ENCODE measurements at regions not wholly inside any gene's neighbourhood (a gene's known extent, or its start where the extent isn't known, plus 50 kb on each side); places are given as distances from the start of the nearest gene placed in this dataset.
"Not testable (repeated sequence)": the region's sequence is repeated elsewhere in the genome, so short reads cannot be mapped to it uniquely, and the experiment has no call there.

DNA sequence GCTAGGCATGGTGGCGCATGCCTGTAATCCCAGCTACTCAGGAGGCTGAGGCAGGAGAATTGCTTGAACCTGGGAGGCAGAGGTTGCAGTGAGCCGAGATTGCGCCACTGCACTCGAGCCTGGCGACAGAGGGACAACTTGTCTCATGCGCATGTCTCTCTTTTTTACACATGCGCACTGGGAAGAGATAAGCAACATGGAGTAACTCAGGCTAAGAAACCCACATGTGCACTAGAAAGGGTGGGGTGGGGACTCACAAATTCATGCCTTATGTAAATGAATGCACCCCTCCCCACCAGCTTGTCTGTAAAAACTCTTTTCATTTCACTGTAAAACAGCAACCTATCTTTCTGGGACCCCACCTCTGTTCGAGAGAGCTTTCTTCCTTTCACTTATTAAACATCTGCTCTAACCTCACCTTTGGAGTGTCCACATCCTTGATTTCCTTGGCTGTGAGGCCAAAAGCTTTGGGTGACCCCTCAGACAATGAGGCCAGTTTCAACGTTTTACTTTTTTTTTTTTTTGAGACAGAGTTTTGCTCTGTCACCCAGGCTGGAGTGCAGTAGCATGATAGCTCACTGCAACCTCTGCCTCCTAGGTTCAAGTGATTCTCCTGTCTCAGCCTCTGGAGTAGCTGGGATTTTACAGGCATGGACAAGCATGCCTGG lies 91.6 kb upstream of the RMP24 start:
- H3K4me3 ChIP-seq (ENCODE audit: low read depth, low read length), result no peak overlapping the region
- no peak for DNase-seq (ENCODE audit: low read depth, low spot score)
- in situ Hi-C loops (cut with HindIII; ENCODE audit: low sequenced_read_pairs), result no loop called here
- TF ChIP-seq, protein P1, sequence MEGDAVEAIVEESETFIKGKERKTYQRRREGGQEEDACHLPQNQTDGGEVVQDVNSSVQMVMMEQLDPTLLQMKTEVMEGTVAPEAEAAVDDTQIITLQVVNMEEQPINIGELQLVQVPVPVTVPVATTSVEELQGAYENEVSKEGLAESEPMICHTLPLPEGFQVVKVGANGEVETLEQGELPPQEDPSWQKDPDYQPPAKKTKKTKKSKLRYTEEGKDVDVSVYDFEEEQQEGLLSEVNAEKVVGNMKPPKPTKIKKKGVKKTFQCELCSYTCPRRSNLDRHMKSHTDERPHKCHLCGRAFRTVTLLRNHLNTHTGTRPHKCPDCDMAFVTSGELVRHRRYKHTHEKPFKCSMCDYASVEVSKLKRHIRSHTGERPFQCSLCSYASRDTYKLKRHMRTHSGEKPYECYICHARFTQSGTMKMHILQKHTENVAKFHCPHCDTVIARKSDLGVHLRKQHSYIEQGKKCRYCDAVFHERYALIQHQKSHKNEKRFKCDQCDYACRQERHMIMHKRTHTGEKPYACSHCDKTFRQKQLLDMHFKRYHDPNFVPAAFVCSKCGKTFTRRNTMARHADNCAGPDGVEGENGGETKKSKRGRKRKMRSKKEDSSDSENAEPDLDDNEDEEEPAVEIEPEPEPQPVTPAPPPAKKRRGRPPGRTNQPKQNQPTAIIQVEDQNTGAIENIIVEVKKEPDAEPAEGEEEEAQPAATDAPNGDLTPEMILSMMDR (IDR thresholded peaks at IDR 0.05; ENCODE audit: low read depth, low read length), result no peak

DNA sequence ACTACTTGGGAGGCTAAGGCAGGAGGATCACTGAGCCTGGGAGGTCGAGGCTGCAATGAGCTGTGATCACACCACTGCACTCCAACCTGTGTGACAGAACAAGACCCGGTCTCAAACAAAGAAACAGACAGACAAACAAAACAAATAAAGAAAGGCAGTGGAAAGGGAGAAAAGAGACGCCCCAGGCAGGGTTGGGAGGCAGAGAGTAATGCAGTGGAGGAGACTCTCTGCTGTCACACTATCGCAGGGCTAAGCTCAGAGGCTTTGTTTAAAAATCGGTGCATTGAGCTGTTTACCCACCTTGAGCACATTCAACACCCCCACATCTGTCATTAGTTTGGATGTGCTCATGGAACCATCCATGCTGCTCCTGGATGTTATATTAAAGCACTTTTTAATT lies 84.2 kb upstream of the RMP24 start:
- TF ChIP-seq, protein P1 (IDR thresholded peaks at IDR 0.05; ENCODE audit: low read depth, low read length), result no peak
- no peak for DNase-seq (ENCODE audit: low read depth, low spot score)
- H3K4me3 ChIP-seq (ENCODE audit: low read depth, low read length), result no peak overlapping the region
- in situ Hi-C loops (cut with HindIII; ENCODE audit: low sequenced_read_pairs), result no loop called here

DNA sequence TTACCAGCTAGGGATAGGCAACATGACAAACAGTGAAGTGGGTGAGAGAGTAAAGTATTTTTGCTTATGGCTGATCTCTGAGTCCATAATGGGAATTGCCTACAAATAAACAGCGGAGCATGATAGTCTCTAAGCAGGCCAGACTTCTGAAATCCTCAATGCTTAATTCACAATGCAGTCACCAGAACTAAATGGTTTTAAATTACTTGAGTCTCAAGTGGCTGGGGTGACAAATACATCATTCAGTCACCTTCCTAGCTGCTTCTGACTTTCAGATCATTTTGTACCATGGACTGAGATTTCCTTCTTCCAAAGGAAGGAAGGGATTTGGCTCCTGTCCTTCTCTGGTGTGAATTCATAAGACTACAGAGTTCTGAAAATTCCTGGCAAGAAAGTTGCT lies 82.8 kb upstream of the RMP24 start:
- TF ChIP-seq, protein P1 (IDR thresholded peaks at IDR 0.05; ENCODE audit: low read depth, low read length), result no peak
- no peak for DNase-seq (ENCODE audit: low read depth, low spot score)
- no peak overlapping the region for H3K4me3 ChIP-seq (ENCODE audit: low read depth, low read length)
- in situ Hi-C loops (cut with HindIII; ENCODE audit: low sequenced_read_pairs), result no loop called here

DNA sequence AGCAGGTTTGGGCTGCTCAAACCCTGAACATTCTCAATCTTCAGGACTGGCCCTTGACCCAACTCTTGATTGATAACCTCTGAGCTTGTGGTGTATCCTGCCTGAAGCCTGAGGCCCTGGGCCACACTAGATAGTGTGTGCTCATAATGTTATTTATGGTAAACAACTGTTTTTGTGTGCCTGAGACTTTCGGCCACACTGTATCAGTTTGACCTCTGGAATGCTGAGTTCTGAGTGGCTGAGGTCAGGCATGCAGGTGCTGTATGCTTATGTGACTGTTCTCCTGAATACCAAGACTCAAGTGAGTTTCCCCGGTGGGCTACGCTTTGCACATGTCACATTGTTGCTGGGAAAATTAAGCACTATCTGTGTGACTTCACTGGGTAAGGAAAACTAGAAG lies 82.2 kb upstream of the RMP24 start:
- H3K4me3 ChIP-seq (ENCODE audit: low read depth, low read length), result no peak overlapping the region
- DNase-seq (ENCODE audit: low read depth, low spot score), result no peak
- TF ChIP-seq, protein P1 (IDR thresholded peaks at IDR 0.05; ENCODE audit: low read depth, low read length), result no peak
- in situ Hi-C loops (cut with HindIII; ENCODE audit: low sequenced_read_pairs), result no loop called here

DNA sequence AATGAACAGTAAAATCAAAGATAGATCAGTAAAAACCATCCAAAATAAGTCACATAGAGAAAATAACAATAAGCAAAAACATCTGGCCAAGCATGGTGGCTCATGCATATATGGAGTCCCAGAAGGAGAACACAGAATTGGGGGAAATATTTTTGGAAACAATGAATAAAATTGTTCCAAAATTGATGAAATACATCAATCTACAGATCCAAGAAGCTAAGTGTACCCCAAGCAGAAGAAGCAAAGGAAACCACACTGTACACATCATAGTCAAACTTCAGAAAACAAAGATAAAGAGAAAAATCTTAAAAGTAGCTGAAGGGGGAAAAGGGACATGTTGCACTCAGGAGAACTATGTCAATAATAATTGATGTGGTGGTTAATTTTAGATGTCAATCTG lies 80.4 kb upstream of the RMP24 start:
- DNase-seq (ENCODE audit: low read depth, low spot score), result no peak
- TF ChIP-seq, protein P1 (IDR thresholded peaks at IDR 0.05; ENCODE audit: low read depth, low read length), result no peak
- in situ Hi-C loops (cut with HindIII; ENCODE audit: low sequenced_read_pairs), result no loop called here
- H3K4me3 ChIP-seq (ENCODE audit: low read depth, low read length), result no peak overlapping the region

DNA sequence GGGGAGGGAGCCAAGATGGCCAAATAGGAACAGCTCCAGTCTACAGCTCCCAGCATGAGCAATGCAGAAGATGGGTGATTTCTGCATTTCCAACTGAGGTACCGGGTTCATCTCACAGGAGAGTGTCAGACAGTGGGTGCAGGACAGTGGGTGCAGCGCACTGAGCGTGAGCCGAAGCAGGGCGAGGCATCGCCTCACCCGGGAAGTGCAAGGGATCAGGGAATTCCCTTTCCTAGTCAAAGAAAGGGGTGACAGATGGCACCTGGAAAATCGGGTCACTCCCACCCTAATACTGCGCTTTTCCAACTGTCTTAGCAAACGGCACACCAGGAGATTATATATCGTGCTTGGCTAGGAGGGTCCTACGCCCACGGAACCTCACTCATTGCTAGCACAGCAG lies 75.0 kb upstream of the RMP24 start:
- in situ Hi-C loops (cut with HindIII; ENCODE audit: low sequenced_read_pairs); DNase-seq (ENCODE audit: low read depth, low spot score): not testable (repeated sequence)

DNA sequence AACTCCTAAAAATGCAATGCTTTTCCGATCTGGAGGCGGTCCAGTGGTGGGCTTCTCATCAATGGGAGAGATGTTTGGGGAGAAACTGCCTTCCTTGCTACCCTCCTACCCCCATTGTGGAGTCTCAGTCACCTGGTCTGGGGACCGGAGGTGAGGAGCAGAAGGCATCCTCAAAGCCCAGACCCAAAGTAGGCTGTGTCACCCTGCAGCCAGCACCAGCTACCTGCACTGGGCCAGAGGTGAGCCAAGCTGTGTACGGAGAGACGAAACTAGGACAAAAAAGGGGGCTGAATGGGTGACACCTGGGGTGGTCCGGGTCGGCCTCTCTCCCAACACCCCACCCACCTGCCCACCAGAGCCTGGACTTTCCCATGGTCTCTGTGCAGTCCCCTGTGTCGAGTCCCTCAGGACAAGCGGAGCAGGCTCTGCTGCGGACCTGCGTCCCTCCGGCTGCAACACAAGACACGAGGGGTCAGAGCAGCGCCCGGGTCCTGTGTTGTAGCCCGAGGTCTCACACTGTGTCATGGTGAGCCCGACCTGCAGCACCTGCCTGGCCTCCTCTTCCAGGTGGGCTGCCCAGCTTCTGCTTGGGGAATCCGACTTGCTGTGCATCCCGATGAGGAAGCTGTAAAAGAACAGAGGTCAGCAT lies 68.0 kb upstream of the RMP24 start:
- DNase-seq (ENCODE audit: low read depth, low spot score), result no peak
- TF ChIP-seq, protein P1 (IDR thresholded peaks at IDR 0.05; ENCODE audit: low read depth, low read length), result no peak
- in situ Hi-C loops (cut with HindIII; ENCODE audit: low sequenced_read_pairs), result no loop called here
- H3K4me3 ChIP-seq (ENCODE audit: low read depth, low read length), result no peak overlapping the region

More for the DNA sequence above, 75.0 kb upstream of the RMP24 start:
- H3K4me3 ChIP-seq (ENCODE audit: low read depth, low read length), result not testable (repeated sequence)
